ENCODE measurements at regions not wholly inside any gene's neighbourhood (a gene's known extent, or its start where the extent isn't known, plus 50 kb on each side); places are given as distances from the start of the nearest gene placed in this dataset.

DNA sequence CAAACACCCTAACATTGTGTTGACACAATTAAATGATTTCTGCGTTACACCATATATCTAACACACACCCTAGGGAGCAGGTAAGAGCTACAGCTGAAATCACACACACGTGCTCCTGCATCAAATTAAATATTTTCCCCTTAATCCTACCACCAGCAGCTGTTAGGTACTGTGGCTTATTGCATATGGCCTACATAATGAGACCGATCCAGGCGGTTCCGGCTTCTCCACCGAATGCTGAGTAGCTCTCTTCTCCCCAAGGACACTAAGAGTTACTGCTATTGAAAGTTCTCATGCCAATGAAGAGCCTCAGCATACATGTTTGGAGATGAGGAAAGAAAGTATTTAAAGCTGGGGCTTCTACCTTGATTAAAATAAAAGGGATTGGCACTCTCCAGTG is 472.2 kb upstream of the STXBP6 start:
- no peak for FAIRE-seq
- ChIA-PET CTCF (ENCODE audit: low intra/inter-chr PET ratio, low total read pairs) (no interaction called here), POLR2A (no interaction called here)
- Histone ChIP-seq H3K4me1 (ENCODE audit: insufficient read depth, low read length) (no peaks in the 10 kb centered on the region), H3K27ac (ENCODE audit: extremely low read length, insufficient read depth, low read length) (no peak overlapping the region), H3K79me2 (ENCODE audit: insufficient read depth, low read length) (no peaks in the 10 kb centered on the region), H3K27me3 (ENCODE audit: control insufficient read depth in 1 of 2, insufficient read depth in 2 of 2, low read length in 2 of 2) (no peaks in the 10 kb centered on the region), H4K20me1 (ENCODE audit: insufficient read depth, low read length) (no peaks in the 10 kb centered on the region), H3K4me2 (ENCODE audit: low read depth, low read length) (no peak overlapping the region), H3K36me3 (replicated peaks in 1 of 2; ENCODE audit: control insufficient read depth in 1 of 2, insufficient read depth in 2 of 2, low read length in 2 of 2) (no peaks in the 10 kb centered on the region), H3K9me3 (ENCODE audit: low read length) (peaks cover 93% of the 10 kb centered on the region), H3K4me3 (replicated peaks in 1 of 3; ENCODE audit: insufficient read depth in 1 of 3, low read depth in 2 of 3, low read length in 3 of 3) (no peak overlapping the region), H2AFZ (ENCODE audit: low read length) (no peak overlapping the region), H3K9ac (ENCODE audit: insufficient read depth, low read depth, low read length) (no peak overlapping the region)
- BruUV-seq (replicated peaks) = no TSS peak
- no peak for DNase-seq (ENCODE audit: low spot score)
- in situ Hi-C loops (cut with HindIII; ENCODE audit: extremely low pct_ligation_motif_present, low pct_unique_long_range_greater_than_20kb) = no loop called here
- intact Hi-C loops (cut with micrococcal nuclease; ENCODE audit: unreplicated experiment) = no loop called here
- no peak for ATAC-seq
- 51% methylated on average over 6 of the region's 6 CpGs for WGBS (ENCODE audit: low lambda C conversion rate)
- TF ChIP-seq ZNF724P (CRISPR knock-in tag; IDR thresholded peaks at IDR 0.05; ENCODE audit: borderline replicate concordance) = no peak
- TF ChIP-seq ZFP82 (CRISPR knock-in tag; IDR thresholded peaks at IDR 0.05; ENCODE audit: borderline replicate concordance) = no peak
- no peak for TF ChIP-seq RFXAP (CRISPR knock-in tag; IDR thresholded peaks at IDR 0.05; ENCODE audit: borderline replicate concordance)
- TF ChIP-seq STAG1 (CRISPR knock-in tag; IDR thresholded peaks at IDR 0.05) = no peak

DNA sequence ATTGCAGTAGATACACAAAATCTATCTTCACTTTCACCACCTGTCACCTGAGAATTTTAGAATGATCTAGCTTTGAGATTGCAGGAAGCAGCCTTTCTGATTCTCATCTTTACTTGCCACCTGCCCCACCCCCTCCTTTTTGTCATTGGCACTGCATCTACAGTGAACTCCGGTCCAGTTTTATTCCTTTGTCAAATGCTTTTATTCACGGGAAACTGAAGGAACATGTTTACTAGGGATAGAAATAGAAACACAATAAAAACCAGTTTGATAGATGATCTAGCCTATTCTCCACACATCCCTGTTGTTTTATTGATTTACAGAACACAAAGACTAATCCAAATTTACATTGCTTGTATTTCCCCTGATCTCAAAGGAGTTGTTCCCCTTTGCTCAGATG is 471.7 kb upstream of the STXBP6 start:
- ChIA-PET CTCF (ENCODE audit: low intra/inter-chr PET ratio, low total read pairs) (no interaction called here), POLR2A (no interaction called here)
- Histone ChIP-seq H3K4me1 (ENCODE audit: insufficient read depth, low read length) (no peaks in the 10 kb centered on the region), H3K36me3 (replicated peaks in 1 of 2; ENCODE audit: control insufficient read depth in 1 of 2, insufficient read depth in 2 of 2, low read length in 2 of 2) (no peaks in the 10 kb centered on the region), H3K27me3 (ENCODE audit: control insufficient read depth in 1 of 2, insufficient read depth in 2 of 2, low read length in 2 of 2) (no peaks in the 10 kb centered on the region), H3K79me2 (ENCODE audit: insufficient read depth, low read length) (no peaks in the 10 kb centered on the region), H3K4me2 (ENCODE audit: low read depth, low read length) (no peak overlapping the region), H3K9ac (ENCODE audit: insufficient read depth, low read depth, low read length) (no peak overlapping the region), H2AFZ (ENCODE audit: low read length) (no peak overlapping the region), H4K20me1 (ENCODE audit: insufficient read depth, low read length) (no peaks in the 10 kb centered on the region), H3K9me3 (ENCODE audit: low read length) (peaks cover 93% of the 10 kb centered on the region), H3K27ac (ENCODE audit: extremely low read length, insufficient read depth, low read length) (no peak overlapping the region), H3K4me3 (replicated peaks in 1 of 3; ENCODE audit: insufficient read depth in 1 of 3, low read depth in 2 of 3, low read length in 3 of 3) (no peak overlapping the region)
- in situ Hi-C loops (cut with HindIII; ENCODE audit: extremely low pct_ligation_motif_present, low pct_unique_long_range_greater_than_20kb) (no loop called here), intact Hi-C loops (cut with micrococcal nuclease; ENCODE audit: unreplicated experiment) (no loop called here)
- no peak for ATAC-seq
- no peak for FAIRE-seq
- 2% methylated on average over 2 of the region's 2 CpGs for WGBS (ENCODE audit: low lambda C conversion rate)
- BruUV-seq (replicated peaks) = no TSS peak
- no peak for DNase-seq (ENCODE audit: low spot score)
- TF ChIP-seq ZNF530 (CRISPR knock-in tag; IDR thresholded peaks at IDR 0.05; ENCODE audit: low read depth) (no peak), GPBP1L1 (CRISPR knock-in tag; IDR thresholded peaks at IDR 0.05) (no peak), CCAR2 (optimal IDR thresholded peaks at IDR 0.05; ENCODE audit: low read depth, low read length) (no peak), AHR (CRISPR knock-in tag; IDR thresholded peaks at IDR 0.05) (no peak), ZNF407 (CRISPR knock-in tag; IDR thresholded peaks at IDR 0.05; ENCODE audit: not compliant biosample characterization) (no peak), ZNF879 (CRISPR knock-in tag; IDR thresholded peaks at IDR 0.05) (no peak)

All from HepG2 (cell line).